Peyer's patch (tissue), 4 donors: ENCODE measurements at regions not wholly inside any gene's neighbourhood (a gene's known extent, or its start where the extent isn't known, plus 50 kb on each side); places are given as distances from the start of the nearest gene placed in this dataset.

ENCODE experiments used
- DNase-seq, 3 donors: peaks; one replicate each; pipeline ENCODE4 v3.0.0-alpha.2; 2017 to 2019
- H3K27ac ChIP-seq, 4 donors: fragments of 200-600 bp; sonication (generic); one replicate each; pipeline ENCODE4 v1.5.1; 2016 to 2019
- H3K27me3 ChIP-seq, 2 donors: fragments of 200-600 bp; sonication (generic); one replicate each; pipeline ENCODE4 v1.5.1; 2019
- H3K36me3 ChIP-seq, 3 donors: fragments of 200-600 bp; sonication (generic); one replicate each; pipeline ENCODE4 v1.5.1; 2016 to 2019
- H3K4me1 ChIP-seq, 4 donors: fragments of 200-600 bp; sonication (generic); one replicate each; pipeline ENCODE4 v1.5.1; 2016 to 2019
- H3K4me3 ChIP-seq, 4 donors: fragments of 200-600 bp; sonication (generic); 1 replicate in 3 of 4; 2 replicates in 1 of 4; pipeline ENCODE4 v1.5.1; 2016 to 2019; ENCODE audit warnings: mild to moderate bottlenecking in 1 of 4
- H3K9me3 ChIP-seq, 4 donors: fragments of 200-600 bp; sonication (generic); one replicate each; pipeline ENCODE4 v1.5.1; 2016 to 2019; ENCODE audit warnings: mild to moderate bottlenecking in 1 of 4
- POLR2A ChIP-seq, 2 donors: fragments of 450-650 bp; IDR thresholded peaks; one replicate each; pipeline ENCODE4 v1.5.1; 2017; ENCODE audit warnings: antibody characterized with exemption in 2 of 2, mild to moderate bottlenecking in 2 of 2, moderate library complexity in 2 of 2
- TF ChIP-seq, protein P1 (sequence below), 6 experiments: fragments of 450-650 bp in 4 of 6; fragments of 200-600 bp in 2 of 6; sonication (generic) in 1 of 6; IDR thresholded peaks; one replicate each; pipeline ENCODE4 v1.5.1; 2017 to 2019; ENCODE audit warnings: antibody characterized with exemption in 6 of 6, mild to moderate bottlenecking in 3 of 6, moderate library complexity in 1 of 6

DNA sequence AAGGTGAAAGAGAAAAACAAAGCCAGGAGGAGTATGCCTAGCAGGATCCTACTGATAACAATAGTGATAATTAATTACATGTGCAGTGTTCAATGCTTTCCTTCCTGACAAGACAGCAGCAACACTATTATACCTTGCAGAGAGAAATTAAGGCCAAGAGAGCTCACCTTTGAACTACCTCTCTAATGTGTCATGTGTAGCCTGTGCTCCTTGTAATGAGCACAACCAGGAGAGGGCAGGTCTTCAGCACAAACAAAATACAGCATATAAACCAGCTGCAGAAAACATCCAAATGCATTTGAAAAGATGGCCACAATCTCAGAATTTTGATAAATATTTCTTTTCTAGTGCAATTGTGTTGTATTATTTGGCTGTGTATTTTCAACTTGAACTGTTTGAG lies 1425.7 kb downstream of the DSC3 start:
- H3K9me3 ChIP-seq: no peaks in the 10 kb centered on the region
- no peak for DNase-seq
- H3K4me1 ChIP-seq: no peaks in the 10 kb centered on the region
- no peaks in the 10 kb centered on the region for H3K36me3 ChIP-seq
- no peak overlapping the region for H3K27ac ChIP-seq
- no peak for TF ChIP-seq POLR2A (IDR thresholded peaks at IDR 0.05)
- TF ChIP-seq, protein P1, sequence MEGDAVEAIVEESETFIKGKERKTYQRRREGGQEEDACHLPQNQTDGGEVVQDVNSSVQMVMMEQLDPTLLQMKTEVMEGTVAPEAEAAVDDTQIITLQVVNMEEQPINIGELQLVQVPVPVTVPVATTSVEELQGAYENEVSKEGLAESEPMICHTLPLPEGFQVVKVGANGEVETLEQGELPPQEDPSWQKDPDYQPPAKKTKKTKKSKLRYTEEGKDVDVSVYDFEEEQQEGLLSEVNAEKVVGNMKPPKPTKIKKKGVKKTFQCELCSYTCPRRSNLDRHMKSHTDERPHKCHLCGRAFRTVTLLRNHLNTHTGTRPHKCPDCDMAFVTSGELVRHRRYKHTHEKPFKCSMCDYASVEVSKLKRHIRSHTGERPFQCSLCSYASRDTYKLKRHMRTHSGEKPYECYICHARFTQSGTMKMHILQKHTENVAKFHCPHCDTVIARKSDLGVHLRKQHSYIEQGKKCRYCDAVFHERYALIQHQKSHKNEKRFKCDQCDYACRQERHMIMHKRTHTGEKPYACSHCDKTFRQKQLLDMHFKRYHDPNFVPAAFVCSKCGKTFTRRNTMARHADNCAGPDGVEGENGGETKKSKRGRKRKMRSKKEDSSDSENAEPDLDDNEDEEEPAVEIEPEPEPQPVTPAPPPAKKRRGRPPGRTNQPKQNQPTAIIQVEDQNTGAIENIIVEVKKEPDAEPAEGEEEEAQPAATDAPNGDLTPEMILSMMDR (IDR thresholded peaks at IDR 0.05): no peak
- H3K4me3 ChIP-seq: no peak overlapping the region
- H3K27me3 ChIP-seq: no peaks in the 10 kb centered on the region

DNA sequence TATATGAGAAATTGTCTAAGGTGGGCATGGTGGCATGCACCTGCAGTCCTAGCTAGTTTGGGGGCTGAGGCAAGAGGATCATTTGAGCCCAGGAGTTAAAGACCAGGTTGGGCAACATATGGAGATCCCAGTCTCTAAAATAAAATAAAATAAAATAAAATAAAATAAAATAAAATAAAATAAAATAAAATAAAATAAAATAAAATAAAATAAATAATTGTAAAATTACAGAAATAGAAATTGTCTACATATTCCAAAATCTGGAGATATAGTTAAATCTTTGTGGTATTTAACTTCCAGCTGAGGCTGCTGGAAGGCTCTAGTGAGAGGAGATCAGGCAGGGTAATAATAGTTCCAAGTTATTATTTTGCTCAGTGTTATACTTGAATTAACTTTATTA lies 1432.1 kb upstream of the CDH2 start:
- H3K27me3 ChIP-seq: no peaks in the 10 kb centered on the region
- H3K9me3 ChIP-seq: peaks cover 0 to 4% (median 0%) of the 10 kb centered on the region in 4 donors
- TF ChIP-seq, protein P1 (IDR thresholded peaks at IDR 0.05): no peak
- TF ChIP-seq POLR2A (IDR thresholded peaks at IDR 0.05): no peak
- no peaks in the 10 kb centered on the region for H3K4me1 ChIP-seq
- DNase-seq: no peak
- H3K27ac ChIP-seq: no peak overlapping the region
- no peaks in the 10 kb centered on the region for H3K36me3 ChIP-seq
- H3K4me3 ChIP-seq: no peak overlapping the region

DNA sequence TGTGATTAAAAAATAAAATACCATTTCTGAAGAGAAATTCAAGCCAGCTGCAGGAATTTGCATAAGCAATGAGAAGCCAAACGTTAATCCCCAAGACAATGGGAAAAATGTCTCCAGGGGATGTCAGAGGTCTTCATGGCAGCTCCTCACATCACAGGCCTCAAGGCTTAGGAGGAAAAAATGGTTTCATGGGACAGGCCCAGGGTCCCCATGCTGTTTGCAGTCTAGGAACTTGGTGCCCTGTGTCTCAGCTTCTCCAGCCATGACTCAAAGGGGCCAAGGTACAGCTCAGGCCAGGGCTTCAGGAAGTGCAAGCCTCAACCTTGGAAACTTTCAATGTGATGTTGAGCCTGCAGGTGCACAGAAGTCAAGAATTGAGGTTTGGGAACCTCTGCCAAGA lies 1428.4 kb upstream of the CDH2 start:
- no peak for DNase-seq
- Histone ChIP-seq H3K9me3 (peaks cover 0 to 4% (median 0%) of the 10 kb centered on the region in 4 donors), H3K36me3 (no peaks in the 10 kb centered on the region), H3K4me3 (no peak overlapping the region), H3K4me1 (no peaks in the 10 kb centered on the region), H3K27me3 (no peaks in the 10 kb centered on the region), H3K27ac (no peak overlapping the region)
- no peak for TF ChIP-seq POLR2A (IDR thresholded peaks at IDR 0.05)
- TF ChIP-seq, protein P1 (IDR thresholded peaks at IDR 0.05): no peak

DNA sequence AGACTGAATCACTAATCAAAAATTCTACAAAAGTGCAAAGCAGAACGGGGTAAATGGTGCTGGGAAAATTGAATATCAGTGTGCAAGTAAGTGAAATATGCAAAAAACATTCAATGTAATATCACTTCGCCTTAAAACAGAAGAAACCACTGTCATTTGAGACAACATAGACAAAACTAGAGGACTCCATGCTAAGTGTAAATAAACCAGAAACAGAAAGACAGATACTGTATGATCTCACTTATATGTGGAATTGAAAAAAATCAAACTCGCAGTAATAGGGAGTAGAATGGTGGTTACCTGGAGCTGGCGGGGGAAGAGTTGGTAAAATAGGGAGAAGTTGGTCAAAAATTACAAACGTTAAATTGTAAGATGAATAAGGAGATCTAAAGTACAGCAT lies 1420.0 kb upstream of the CDH2 start:
- no peak for DNase-seq
- H3K4me3 ChIP-seq: no peak overlapping the region
- no peak overlapping the region for H3K27ac ChIP-seq
- no peaks in the 10 kb centered on the region for H3K9me3 ChIP-seq
- TF ChIP-seq POLR2A (IDR thresholded peaks at IDR 0.05): no peak
- TF ChIP-seq, protein P1 (IDR thresholded peaks at IDR 0.05): no peak
- no peaks in the 10 kb centered on the region for H3K4me1 ChIP-seq
- no peaks in the 10 kb centered on the region for H3K36me3 ChIP-seq
- H3K27me3 ChIP-seq: no peaks in the 10 kb centered on the region

DNA sequence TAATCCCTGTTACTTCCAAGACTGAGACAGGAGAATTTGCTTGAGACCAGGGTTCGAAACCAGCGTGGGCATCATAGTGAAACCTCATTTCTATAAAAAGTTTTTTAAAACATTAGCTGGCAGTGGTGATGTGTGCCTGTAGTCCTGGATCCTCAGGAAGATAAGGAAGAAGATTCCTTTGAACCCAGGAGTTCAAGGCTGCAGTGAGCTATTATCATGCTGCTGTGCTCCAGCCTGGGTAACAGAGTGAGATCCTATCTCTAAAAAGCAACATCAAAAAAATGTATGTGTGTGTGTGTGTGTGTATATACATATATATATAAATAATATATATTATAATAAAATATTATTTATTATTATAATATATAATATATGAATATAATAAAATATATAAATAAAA lies 1417.6 kb upstream of the CDH2 start:
- Histone ChIP-seq H3K4me1 (no peaks in the 10 kb centered on the region), H3K36me3 (no peaks in the 10 kb centered on the region), H3K27ac (no peak overlapping the region), H3K4me3 (no peak overlapping the region), H3K27me3 (no peaks in the 10 kb centered on the region), H3K9me3 (no peaks in the 10 kb centered on the region)
- no peak for TF ChIP-seq POLR2A (IDR thresholded peaks at IDR 0.05)
- TF ChIP-seq, protein P1 (IDR thresholded peaks at IDR 0.05): no peak
- DNase-seq: no peak

DNA sequence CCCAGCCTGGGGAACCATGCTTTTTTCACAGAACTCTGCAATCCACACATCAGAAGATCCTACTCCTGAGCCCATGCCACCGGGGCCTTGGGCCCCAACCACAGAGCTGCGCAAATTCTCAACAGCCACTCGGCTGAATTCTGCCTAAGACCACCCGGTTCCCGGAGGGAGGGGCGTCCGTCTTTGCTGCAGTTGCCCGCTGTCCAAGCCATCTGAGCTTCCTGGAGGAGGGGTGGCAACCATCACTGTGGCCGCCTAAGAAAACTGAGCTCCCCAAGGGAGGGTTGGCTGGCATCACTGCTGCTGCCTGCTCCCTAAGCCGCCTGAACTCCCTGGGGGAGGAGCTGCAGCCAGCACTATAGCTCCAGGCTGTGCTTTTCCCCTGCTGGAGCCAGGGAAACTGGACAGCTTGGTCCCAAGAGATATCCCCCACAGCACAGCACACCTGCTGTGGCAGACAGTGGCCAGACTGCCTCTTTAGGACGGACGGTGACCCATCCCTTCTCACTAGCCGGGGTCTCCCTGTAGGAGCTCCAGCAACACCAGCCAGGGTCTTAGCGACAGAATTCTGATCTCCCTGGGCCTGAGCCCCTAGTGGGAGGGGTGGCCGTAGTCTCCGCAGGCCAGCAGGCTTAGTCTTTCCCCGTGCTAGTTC lies 1411.6 kb upstream of the CDH2 start:
- H3K27ac ChIP-seq: no peak overlapping the region
- no peaks in the 10 kb centered on the region for H3K4me1 ChIP-seq
- no peaks in the 10 kb centered on the region for H3K27me3 ChIP-seq
- peaks cover 0 to 4% (median 0%) of the 10 kb centered on the region in 4 donors for H3K9me3 ChIP-seq
- H3K4me3 ChIP-seq: no peak overlapping the region
- TF ChIP-seq, protein P1 (IDR thresholded peaks at IDR 0.05): no peak
- no peak for TF ChIP-seq POLR2A (IDR thresholded peaks at IDR 0.05)
- no peak for DNase-seq
- no peaks in the 10 kb centered on the region for H3K36me3 ChIP-seq
